ENCODE measurements at regions not wholly inside any gene's neighbourhood (a gene's known extent, or its start where the extent isn't known, plus 50 kb on each side); places are given as distances from the start of the nearest gene placed in this dataset.

- no peak for DNase-seq (ENCODE audit: low spot score)
Observed at GRCh38 chr4:155616117-155616516, 50.5 kb upstream of the GUCY1A1 start.

GRCh38 chr4:155615081-155615887 lies 51.4 kb upstream of the GUCY1A1 start:
- DNase-seq (ENCODE audit: low spot score), result no peak

- no peak for DNase-seq (ENCODE audit: low spot score)
Observed at GRCh38 chr4:155614111-155614762, 52.4 kb upstream of the GUCY1A1 start.

DNA sequence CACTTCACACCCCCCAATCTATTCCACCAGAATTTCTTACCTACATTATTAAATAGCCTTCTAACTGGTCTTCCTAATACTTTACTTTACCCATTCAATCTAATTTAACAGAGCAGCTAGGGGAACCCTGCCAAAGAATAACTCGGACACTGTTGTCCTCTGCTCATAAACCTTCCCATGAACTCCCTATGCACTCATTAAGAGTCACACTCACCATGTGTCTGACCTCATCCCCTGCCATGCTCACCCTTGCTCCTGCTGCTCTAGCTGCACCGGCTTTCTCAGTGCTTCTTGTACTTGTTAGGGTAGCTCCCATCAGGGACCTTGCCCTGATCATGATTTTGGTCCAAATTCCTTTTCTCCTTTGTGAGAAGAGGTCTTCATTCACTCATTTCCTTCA lies 54.6 kb upstream of the GUCY1A1 start:
- DNase-seq (ENCODE audit: low spot score), result no peak

DNA sequence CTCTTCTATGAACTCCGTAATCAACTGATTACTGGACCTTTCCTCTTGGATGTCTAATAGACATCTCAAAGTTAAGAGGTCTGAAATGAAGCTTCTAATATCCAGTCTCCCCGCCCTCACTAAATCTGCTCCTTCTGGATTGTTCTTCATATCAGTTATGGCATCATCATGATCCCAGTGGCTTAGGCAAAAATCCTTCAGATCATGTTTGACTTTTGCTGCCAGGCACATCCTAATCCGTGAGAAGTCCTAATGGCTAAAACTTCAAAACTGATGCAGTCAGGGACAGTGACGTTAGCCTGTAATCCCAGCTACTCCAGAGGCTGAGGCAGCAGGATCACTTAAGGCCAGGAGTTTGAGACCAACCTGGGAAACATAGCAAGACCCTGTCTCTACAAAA lies 55.1 kb upstream of the GUCY1A1 start:
- DNase-seq (ENCODE audit: low spot score), result no peak

DNA sequence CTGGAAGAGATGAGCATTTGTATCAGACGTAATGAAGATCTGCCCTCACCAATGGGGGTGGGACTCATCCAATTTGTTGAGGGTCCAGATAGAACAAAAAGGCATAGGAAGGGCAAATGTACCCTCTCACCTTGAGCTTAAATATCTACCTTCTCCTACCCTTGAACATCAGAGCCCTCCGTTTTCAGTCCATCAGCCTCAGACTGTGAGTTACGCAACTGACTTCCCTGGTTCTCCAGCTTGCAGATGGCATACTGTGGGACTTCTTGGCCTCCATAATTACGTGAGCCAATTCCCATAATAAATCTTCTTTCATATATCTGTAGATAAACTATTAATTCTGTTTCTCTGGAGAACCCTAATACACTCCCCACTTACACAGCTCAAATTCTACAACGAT lies 56.5 kb upstream of the GUCY1A1 start:
- DNase-seq (ENCODE audit: low spot score), result no peak

DNA sequence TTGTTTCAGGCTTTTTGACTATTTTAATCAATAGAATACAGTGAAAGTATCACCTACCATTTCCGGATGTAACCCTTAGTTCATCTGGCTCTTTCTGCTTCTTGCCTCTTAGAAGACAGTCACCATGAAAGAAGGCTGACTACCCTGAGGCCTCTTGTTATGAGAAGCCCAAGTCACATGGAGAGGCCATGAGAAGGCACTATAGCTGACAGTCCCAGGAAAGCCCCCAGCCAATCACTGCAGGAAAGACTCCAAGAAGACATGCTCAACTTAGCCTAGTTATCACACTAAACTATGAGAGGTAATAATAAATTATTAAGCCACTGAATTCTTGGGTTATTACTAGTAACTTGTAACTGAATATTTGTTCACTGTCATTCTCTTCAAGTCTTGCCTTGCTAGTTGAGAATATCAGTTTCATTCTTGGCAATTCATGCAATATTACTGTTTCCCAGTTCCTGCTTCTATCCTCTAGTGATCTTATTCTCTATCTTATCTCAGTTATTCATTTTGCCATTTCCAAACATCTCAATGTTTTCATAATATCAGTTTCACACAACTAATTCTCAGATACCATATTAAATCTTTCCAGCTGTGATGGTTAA lies 57.1 kb upstream of the GUCY1A1 start:
- no peak for DNase-seq (ENCODE audit: low spot score)

DNA sequence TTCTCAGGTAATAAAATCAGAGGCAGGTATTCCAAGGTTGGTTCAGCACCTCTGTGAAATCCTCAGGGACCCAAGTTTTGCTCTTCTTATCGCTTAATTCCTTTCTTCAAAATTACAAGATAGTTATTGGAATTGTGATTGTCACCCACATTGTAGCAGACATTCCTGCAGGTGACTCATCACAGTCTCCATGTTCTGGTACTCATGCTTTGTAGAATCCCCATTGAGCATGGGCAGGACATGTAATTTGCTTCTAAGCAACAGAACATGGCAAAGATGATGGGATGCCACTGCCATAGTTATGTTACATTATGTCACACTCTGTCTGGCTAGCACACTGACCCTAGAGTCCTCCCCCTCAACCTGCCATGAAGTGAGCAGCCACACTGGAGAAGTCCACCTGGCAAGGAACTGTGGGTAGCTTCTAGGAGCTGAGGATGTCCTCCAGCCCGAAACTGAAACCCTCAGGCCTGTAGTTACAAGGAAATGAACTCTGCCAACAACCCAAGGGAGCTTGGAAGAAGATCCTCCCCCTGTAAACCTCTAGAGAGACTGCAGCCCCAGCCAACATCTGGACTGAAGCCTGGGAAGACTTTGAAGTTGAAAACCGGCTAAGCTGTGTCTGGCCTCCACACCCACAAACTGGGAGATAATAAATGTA lies 58.3 kb upstream of the GUCY1A1 start:
- no peak for DNase-seq (ENCODE audit: low spot score)

GRCh38 chr4:155607481-155607880 lies 59.2 kb upstream of the GUCY1A1 start:
- no peak for DNase-seq (ENCODE audit: low spot score)

DNA sequence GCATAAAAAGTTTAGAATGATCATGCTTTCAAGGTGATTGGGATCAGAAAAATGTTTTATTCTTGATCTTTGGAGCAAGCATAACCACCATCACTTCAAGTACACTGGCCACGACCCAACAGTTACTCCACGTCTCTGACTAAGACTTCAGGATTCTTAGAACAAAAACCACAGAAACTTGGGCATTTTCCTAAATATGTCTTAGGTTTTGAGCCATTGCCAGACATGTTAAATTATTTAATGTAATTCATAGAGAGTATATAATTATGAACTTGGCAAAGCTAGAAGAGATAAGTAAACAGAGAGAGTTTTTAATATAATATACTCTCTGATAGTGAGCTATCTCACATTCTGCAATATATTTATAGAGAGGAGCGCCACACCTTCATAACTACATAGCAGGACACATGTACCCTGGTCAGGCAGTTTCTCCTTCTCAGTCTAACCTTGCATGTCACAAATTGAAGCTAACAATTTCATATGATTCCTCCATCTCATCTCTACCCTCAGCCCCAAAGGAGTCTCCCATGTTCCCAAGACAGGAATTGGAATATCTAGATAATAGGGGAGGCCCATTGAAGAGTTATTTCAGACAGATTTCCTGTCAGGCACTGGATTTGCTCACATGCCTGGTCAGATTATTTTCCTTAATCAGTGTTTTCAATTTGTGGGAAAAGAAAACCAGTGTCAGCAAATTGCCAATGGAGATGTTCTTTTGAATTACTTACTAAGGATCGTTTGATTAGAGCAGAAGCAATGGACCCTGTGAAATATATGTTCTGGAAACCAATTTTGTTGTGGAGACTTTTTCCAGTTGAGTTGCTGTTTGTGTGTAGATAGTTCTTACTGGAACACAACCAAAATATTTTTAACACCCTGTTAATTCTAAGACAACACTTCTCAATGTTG lies 61.7 kb upstream of the GUCY1A1 start:
- no peak for DNase-seq (ENCODE audit: low spot score)

GRCh38 chr4:155603360-155603891 lies 63.2 kb upstream of the GUCY1A1 start:
- no peak for DNase-seq (ENCODE audit: low spot score)

DNA sequence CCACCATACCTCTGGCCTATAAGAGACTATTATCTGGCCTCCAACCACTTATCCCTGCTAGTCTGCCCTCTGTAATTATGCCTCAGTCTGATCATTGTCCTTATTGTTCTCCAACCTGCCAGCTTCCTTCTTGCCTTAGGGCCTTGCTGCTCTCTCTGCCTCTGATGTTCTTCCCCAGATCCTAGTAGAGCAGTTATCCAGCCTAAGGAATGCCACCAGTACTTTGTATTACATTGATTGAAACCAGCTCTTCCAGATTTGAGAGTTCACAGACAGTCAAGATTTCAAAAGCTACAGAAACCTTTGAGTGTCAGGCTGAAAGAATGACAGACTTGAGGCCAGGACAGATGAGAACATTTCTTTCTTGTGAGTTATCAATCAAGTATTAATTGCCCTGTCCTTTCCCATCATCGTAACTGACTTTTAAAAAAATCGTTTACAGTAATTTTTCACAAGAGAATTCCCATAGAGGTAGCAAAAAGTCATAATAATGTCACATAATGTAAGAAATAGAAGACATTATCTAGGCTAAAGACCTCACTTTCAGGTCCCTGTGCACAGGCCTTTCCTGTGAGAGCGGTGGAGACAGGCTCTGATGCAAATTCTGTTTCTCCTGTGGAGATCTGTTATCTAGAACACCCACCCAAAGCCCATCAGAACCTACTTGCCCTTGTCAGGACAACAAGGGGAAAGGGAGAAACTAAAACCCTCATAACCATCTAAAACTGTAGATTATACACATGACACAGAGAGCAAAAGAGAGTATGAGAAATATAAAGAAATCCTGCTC lies 64.1 kb upstream of the GUCY1A1 start:
- DNase-seq (ENCODE audit: low spot score), result no peak

GRCh38 chr4:155600244-155600643 lies 66.4 kb upstream of the GUCY1A1 start:
- DNase-seq (ENCODE audit: low spot score), result no peak

DNA sequence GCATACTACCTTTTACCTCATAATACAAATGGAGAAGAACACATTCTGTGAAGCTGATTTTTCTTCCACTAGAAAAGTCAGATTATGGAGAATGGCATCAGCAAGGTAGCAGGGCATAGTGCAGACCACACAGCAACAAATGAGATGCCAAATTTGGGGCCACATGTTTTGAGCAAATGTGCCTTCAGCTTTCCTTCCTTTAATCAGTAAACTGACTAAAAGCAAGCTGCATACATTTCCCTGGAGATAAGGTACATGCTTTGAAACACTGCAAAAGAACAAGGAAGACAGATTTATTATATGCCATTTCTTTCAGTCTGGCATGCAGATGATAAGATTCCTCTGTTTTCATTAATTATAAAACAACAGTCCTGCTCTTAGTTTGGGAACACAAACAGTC lies 67.1 kb upstream of the GUCY1A1 start:
- DNase-seq (ENCODE audit: low spot score), result no peak

GRCh38 chr4:155599085-155599484 lies 67.6 kb upstream of the GUCY1A1 start:
- DNase-seq (ENCODE audit: low spot score), result no peak

- DNase-seq (ENCODE audit: low spot score), result no peak
Observed at GRCh38 chr4:155597933-155598451, 68.7 kb upstream of the GUCY1A1 start.

- no peak for DNase-seq (ENCODE audit: low spot score)
Observed at GRCh38 chr4:155597281-155597680, 69.4 kb upstream of the GUCY1A1 start.

- DNase-seq (ENCODE audit: low spot score), result no peak
Observed at GRCh38 chr4:155593793-155594192, 72.9 kb upstream of the GUCY1A1 start.

GRCh38 chr4:155592938-155593297 lies 73.7 kb upstream of the GUCY1A1 start:
- DNase-seq (ENCODE audit: low spot score), result no peak

DNA sequence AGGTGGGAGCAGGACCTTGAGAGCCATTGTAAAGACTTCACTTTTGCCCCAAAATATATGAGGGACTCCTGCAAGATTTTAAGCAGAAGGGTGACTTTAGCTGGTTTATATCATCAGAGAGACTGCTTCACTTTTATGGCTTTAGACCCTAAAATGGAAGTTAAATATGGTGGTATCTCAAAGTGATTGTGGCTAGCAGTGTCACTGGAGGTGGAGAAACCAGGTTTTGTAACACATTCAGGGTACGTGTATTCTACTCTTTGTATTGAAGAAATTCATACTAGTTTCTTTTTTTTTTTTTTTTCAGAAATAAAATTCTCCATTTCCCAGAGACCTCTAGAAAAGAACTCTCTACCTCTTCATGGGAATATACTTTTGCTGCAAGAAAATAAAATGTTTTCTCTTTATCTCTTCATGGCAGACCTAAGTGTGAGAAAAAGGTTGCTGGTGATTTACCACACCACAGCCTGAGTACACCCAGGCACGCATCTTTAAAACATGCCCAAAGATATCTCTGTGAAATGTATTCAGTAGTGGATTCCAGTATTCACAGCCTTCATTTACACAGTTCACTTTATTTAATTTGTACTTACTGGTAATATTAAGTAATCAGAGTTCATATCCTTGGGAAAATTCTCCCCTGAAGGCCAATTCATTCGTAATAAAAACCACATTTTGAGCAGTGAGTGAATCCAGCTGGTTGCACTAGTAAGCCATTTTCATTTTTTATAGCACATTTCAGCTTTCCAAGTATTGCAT lies 74.3 kb upstream of the GUCY1A1 start:
- no peak for DNase-seq (ENCODE audit: low spot score)
